Fibroblast of villous mesenchyme (primary cell): ENCODE measurements at regions not wholly inside any gene's neighbourhood (a gene's known extent, or its start where the extent isn't known, plus 50 kb on each side); places are given as distances from the start of the nearest gene placed in this dataset.
A peak's percentile ranks its signal among the peaks of the same experiment; 100 is the strongest.

Experiments used
- DNase-seq: peaks from one replicate; pipeline ENCODE4 v3.0.0-alpha.2; 2010; ENCODE audit warnings: low read depth
- H3K4me3 ChIP-seq: 2 replicates; pipeline ENCODE4 v1.5.1; 2011; ENCODE audit warnings: low read depth, mild to moderate bottlenecking, low read length
- CTCF ChIP-seq: IDR thresholded peaks from 2 replicates; pipeline ENCODE4 v1.5.1; 2012; ENCODE audit warnings: low read depth, mild to moderate bottlenecking, low read length; ENCODE audit not compliant: insufficient read depth

GRCh38 chr9:106387965-106388364 is 475.0 kb upstream of the ZNF462 start:
- no peak for TF ChIP-seq CTCF
- no peak for DNase-seq
- no peak overlapping the region for H3K4me3 ChIP-seq

- no peak for TF ChIP-seq CTCF
- no peak for DNase-seq
- no peak overlapping the region for H3K4me3 ChIP-seq
Observed at GRCh38 chr9:106393226-106393625, 469.7 kb upstream of the ZNF462 start.

GRCh38 chr9:106400170-106400569 is 462.8 kb upstream of the ZNF462 start:
- H3K4me3 ChIP-seq = no peak overlapping the region
- no peak for DNase-seq
- TF ChIP-seq CTCF = no peak

- TF ChIP-seq CTCF = no peak
- H3K4me3 ChIP-seq = no peak overlapping the region
- DNase-seq = no peak
Observed at GRCh38 chr9:106400950-106401349, 462.0 kb upstream of the ZNF462 start.

GRCh38 chr9:106403081-106403480 is 459.9 kb upstream of the ZNF462 start:
- no peak for TF ChIP-seq CTCF
- H3K4me3 ChIP-seq = no peak overlapping the region
- peak; percentile 3 for DNase-seq

- TF ChIP-seq CTCF = no peak
- H3K4me3 ChIP-seq = no peak overlapping the region
- DNase-seq = no peak
Observed at GRCh38 chr9:106404137-106404536, 458.8 kb upstream of the ZNF462 start.

- no peak for DNase-seq
- no peak overlapping the region for H3K4me3 ChIP-seq
- no peak for TF ChIP-seq CTCF
Observed at GRCh38 chr9:106405871-106406435, 457.0 kb upstream of the ZNF462 start.
